ENCODE measurements at regions not wholly inside any gene's neighbourhood (a gene's known extent, or its start where the extent isn't known, plus 50 kb on each side); places are given as distances from the start of the nearest gene placed in this dataset.

- DNase-seq = no peak
These were observed 58.7 kb upstream of the COMTD1 start for GRCh38 chr10:75294518-75294865.

- DNase-seq = no peak
These were observed 58.3 kb upstream of the COMTD1 start for GRCh38 chr10:75294031-75294437.

GRCh38 chr10:75293446-75293820 is 57.7 kb upstream of the COMTD1 start:
- DNase-seq = no peak

GRCh38 chr10:75292794-75293445 is 57.2 kb upstream of the COMTD1 start:
- DNase-seq = no peak

- no peak for DNase-seq
These were observed 56.0 kb upstream of the COMTD1 start for GRCh38 chr10:75291805-75292204.

GRCh38 chr10:75288140-75288711 is 52.5 kb upstream of the COMTD1 start:
- DNase-seq = no peak

GRCh38 chr10:75287697-75288096 is 51.9 kb upstream of the COMTD1 start:
- no peak for DNase-seq

- no peak for DNase-seq
These were observed 51.1 kb upstream of the COMTD1 start for GRCh38 chr10:75286901-75287300.

Measured in C1 segment of cervical spinal cord (tissue), 14 donors.